HG03460 (cell line): ENCODE measurements at regions not wholly inside any gene's neighbourhood (a gene's known extent, or its start where the extent isn't known, plus 50 kb on each side); places are given as distances from the start of the nearest gene placed in this dataset.
"Not testable (repeated sequence)": the region's sequence is repeated elsewhere in the genome, so short reads cannot be mapped to it uniquely, and the experiment has no call there.

Source experiments
- ATAC-seq: cut with Tn5 transposase; IDR thresholded peaks from one replicate; pipeline ENCODE4 v1.9.1; 2021; ENCODE audit not compliant: unreplicated experiment

DNA sequence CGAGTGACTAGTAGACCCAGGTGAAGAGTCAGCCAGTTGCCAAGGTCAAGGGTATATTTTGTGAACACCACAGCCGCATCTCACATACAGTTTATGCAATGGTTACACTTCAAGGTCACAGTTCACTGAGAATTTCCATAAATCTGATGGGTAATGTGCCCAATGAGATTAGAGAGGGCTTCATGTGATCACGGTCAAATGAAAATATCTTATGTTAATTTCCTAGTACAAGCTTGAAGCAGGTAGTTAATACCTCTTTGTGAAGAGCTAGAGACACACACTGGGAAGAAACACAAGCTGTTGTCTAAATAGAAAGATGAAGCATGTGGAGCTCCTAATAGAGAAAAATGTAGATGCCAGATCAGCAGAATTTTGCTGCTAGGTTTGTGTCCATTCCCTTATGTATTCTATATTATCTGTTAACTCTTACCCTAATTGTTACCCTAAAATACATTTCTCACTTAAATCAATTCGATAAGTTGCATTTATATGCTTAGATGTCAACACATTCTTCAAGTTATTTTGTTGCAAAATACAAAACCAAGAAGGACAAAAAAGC is 136.0 kb downstream of the NR2F2 start:
- no peak for ATAC-seq

DNA sequence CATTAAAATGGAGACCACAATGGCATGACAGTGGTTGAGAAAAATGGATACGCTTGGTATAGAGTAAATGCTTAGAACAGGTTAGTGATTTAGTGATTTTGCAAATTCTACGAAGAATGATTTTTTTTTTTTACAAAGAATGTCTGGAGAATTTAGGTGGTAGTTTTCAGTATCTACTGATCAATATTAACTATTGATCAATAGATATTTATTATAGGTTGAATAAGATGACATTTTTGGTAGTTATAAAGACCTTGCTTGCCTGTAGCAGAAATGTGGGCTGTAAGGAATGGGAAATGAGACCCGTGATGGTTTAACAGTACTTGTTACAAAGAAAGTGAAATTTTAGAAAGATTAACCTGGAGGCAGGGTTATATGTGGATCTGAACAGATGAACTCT is 137.5 kb downstream of the NR2F2 start:
- ATAC-seq: no peak

DNA sequence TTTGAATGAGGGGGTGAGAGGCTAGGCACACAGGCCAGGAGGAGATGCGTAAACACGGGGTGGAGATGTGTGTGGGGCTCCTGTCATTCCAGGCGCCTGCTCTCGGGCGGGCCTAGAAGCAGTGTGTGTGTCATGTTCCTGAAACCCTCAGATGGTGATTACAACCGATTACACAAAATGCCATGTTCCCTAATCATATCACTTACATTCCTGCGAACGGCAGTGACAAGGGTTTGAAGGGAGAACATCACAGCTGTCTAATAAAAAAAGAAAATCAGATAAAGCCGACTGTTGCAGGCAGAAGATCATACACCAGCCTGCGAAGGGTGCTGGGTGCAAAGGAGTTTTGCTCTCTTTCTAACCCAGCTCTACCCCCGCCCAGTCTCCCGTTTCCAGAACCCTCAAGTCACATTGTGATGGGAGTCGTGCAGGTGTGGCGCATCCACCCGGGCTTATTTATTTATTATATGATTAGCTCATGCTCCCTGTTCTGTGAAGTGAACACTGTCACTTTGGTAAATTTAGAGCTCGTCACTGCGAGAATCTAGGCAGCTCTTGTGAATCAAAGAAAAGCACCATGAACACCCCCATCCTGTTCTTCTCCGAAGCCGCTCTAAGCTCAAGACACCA is 140.3 kb downstream of the NR2F2 start:
- no peak for ATAC-seq

DNA sequence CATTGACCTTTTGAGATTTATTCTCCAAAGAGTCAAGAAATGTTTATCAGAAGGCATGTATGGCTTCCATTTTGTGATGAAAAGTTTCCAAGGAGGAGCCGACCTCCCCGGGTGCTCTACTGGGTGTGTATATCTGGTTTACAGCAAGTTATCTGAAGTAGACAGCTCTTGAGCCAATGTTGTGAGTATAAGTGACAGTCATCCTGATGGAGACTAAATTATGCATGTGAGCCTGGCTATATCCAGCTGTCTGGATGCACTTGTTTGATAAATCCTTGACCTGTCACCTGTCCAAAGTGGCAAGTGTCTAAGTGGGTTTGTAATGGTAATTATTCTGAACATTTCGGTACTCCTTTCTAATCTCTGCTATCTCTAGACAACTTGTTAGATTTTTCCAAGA is 142.2 kb downstream of the NR2F2 start:
- no peak for ATAC-seq

DNA sequence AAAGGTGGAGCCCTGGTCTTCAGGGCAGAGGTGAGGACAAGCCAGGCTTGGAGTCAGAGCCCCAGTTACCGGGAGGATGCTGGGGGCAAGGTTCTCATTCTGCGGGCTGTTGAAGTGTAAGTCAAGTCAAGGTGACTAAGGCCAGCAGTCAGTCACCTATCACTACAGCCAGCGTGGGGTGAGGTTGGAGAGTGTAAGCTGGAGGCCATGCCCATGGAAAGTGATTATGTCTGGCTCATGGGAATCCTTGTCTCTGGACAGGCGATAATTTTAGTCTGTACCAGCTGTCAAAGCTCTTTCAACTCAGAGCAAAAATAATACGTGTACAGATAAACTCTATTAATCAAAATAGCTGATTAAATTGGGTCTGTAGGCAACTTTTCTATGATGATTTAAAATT is 143.1 kb downstream of the NR2F2 start:
- no peak for ATAC-seq

DNA sequence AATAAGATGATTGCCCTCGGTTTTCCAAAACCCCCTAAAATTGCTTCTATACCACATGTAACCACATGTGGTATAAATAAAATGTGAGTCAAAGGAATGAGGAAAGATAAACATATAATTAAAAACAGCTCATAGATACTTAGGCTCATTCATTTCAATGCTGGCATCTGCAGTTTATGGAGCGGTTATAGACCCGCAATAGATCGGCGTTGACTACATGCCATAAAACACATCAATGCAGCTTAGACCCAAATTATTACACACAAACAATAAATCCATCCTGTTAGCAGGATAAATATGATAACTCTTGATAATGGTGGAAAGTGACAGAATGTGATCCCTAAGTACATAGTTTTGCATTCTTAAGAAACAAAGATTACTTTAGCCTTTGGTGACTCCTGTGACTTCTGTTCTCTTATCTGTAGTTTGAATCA is 143.7 kb downstream of the NR2F2 start:
- ATAC-seq: no peak

DNA sequence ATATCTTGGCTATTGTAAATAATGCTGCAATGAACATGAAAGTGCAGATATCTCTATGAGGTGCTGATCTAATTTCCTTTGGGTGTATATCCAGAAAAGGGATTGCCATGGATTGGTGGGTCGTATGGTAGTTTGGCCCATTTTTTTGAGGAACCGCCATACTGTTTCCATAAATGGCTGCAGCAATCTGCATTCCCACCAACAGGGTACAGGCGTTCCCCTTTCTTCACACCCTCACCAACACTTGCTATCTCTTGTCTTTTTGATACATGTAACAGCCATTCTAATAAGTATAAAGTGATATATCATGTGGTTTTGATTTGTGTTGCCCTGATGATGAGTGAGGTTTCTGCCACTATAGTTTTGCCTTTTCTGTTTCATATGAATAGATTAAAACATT is 146.7 kb downstream of the NR2F2 start:
- ATAC-seq: no peak

DNA sequence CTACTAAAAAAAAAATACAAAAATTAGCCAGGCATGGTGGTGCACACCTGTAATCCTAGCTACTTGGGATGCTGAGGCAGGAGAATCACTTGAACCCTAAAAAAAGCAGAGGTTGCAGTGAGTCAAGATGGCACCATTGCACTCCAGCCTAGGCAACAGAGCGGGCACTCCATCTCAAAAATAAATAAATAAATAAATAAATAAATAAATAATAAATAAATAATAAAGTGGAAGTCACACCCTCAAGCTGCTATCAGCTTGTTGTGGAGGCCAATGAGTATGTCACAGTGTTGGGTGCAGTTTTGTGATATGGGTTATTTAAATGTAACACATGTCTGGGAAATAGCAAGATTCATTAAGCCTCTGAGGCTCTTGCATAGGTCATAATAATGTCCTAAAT is 153.9 kb downstream of the NR2F2 start:
- ATAC-seq: not testable (repeated sequence)

DNA sequence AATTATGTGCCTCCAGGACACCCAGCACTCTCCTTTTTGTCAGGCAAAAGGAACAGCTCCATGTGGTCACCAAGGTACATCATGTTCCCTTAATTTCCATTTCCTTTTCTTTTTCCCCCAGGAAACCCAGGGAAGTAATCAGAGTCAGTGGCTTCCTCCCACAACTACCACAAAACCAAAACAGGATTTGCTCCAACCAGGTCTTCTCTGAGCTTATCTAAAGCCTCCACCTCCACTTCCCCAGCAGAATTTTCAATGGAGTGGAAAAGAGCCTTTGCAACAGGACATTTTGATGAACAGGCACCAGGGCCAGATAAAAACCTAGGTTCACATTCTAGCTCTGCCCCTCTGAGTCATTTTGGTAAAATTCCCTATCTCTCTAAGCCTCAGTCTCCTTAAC is 154.3 kb downstream of the NR2F2 start:
- ATAC-seq: no peak

DNA sequence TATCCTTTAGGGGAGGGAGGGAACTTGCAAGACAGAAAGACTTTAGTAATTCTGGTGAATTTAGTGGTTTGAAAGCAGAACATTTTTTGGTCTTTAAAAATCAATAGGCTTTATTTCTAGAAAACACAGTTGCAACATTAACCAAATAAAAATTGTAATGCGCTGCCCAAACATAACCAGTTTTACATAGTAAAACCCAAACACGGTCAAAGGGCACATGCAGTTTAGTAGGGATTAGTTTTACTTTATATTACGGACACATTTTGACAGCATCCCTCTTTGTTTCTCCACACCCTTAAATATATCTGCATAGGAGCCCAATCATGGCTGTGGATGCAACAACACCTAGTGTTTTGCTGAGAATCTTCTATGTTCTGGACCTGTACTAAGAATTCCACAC is 156.7 kb downstream of the NR2F2 start:
- no peak for ATAC-seq

DNA sequence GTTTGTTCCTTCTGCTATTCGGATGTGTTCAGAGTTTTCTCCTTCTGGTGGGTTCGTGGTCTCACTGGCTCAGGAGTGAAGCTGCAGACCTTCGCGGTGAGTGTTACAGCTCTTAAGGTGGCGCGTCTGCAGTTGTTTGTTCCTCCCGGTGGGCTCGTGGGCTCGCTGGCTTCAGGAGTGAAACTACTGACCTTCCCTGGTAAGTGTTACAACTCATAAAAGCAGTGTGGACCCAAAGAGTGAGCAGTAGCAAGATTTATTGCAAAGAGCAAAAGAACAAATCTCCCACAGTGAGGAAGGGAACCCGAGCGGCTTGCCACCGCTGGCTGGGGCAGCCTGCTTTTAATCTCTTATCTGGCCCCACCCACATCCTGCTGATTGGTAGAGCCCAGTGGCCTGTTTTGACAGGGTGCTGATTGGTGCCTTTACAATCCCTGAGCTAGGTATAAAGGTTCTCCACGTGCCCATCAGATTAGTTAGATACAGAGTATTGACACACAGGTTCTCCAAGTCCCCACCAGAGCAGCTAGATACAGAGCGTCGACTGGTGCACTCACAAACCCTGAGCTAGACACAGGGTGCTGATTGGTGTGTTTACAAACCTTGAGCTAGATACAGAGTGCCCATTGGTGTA is 160.7 kb downstream of the NR2F2 start:
- ATAC-seq: not testable (repeated sequence)

DNA sequence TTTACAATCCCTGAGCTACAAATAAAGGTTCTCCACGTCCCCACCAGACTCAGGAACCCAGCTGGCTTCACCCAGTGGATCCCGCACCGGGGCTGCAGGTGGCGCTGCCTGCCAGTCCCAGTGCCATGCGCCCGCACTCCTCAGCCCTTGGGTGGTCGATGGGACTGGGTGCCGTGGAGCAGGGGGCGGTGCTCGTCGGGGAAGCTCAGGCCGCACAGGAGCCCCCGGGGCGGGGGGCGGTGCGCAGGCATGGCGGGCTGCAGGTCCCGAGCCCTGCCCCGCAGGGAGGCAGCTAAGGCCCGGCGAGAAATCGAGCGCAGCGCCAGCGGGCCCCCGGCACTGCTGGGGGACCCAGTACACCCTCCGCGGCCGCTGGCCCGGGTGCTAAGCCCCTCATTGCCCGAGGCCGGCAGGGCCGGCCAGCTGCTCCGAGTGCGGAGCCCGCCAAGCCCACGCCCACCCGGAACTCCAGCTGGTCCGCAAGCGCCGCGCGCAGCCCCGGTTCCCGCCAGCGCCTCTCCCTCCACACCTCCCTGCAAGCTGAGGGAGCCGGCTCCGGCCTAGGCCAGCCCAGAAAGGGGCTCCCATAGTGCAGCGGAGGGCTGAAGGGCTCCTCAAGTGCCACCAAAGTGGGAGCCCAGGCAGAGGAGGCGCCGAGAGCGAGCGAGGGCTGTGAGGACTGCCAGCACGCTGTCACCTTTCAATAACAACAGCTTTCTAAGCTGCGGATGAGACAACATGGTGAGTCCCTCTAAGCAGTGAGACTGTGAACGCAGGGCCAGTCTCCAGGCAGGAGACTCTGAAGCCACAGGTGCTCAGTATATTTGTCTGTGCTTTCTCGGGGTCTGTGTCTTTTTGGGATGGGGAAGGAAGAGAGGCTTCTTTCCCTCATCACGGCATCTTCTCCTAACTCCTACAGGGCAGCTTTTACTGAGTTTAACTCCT is 161.5 kb downstream of the NR2F2 start:
- not testable (repeated sequence) for ATAC-seq

DNA sequence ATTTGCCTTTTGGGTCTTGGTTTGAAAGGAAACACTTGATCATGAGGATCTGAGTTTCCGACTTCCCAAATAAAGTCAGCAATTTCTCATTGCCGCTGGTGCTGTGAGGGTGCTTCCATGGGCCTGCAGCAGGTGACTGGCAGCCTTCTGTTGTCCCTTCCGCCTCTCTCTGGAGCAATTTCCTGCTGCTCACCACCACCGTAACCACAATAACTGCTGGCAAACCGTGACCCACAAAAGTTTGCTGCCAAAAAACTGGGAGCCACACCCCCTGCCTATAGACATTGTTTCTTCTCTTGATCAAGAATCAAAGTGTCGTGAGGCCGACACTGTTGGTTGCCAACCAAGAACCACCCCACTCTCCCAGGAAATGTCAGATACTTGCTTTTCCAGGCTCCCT is 164.0 kb downstream of the NR2F2 start:
- no peak for ATAC-seq

DNA sequence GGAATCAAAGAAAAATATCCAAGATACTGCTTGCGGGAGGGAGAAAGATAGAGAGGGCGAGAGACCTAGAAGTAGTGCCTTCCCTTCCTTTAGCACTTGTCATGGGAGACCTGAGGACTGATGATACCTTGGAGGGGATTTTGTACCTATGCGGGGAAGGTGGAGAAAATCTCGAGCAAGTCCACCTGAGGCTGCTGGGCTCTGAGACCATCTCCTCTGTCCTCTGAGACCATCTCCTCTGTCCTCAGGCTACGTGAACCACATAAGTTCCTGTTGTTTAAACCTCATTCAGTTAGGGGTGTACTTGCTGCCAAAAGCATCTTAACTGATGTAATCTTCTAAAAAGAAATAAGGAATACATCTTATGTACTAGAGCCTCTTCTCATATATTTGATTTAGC is 164.9 kb downstream of the NR2F2 start:
- ATAC-seq: no peak

DNA sequence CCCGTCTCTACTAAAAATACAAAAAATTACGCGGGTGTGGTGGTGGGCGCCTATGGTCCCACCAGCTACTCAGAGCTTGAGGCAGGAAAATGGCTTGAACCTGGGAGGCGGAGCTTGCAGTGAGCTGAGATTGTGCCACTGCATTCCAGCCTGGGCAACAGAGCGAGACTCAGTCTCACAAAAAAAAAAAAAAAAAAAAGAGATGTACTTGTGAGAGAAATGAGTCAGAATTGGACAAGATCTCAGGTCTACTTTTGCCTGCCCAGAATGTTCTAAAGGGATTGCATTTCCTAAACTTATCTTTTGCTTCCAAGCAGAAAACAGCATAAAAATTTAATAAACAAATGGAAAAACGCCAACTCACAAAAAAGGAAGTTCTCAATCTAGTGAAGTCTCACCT is 167.5 kb downstream of the NR2F2 start:
- no peak for ATAC-seq

DNA sequence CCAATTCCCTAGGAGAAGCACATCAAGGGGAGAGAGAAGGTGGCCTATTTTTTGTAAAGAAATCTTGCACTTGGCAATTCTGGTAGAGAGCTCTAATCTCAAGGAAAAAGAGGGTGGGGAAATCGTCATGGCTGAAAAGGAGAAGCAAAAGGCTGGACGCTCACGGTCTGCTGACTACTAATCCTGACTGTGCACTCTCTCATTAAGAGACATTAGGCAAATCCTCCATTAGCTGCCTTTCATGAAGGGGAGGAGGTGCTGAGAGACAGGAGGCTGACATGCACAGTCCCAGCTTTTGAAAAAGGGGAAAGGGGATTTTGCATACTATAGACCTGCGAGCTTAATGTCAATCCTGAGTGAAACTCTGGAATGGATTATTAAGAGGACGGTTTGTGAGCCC is 170.0 kb downstream of the NR2F2 start:
- no peak for ATAC-seq

DNA sequence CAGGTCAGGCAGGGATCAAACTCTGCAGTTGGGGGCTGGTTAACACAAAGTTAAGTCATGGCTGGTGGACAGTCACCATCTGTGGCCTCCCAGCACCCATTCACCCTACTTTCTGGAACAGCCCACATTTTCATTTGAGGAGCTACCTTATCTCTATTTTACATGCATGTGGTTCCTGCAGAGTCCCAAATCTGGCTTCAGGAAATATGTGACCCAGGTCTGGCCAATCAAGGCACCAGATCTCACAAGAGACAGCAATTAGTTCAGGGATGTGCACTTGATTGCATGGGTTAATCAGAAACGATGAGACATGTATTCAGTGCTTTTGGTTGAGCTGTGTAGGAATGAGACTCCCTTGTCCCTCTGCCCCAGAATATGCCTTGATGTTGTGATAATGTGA is 170.9 kb downstream of the NR2F2 start:
- ATAC-seq: no peak

DNA sequence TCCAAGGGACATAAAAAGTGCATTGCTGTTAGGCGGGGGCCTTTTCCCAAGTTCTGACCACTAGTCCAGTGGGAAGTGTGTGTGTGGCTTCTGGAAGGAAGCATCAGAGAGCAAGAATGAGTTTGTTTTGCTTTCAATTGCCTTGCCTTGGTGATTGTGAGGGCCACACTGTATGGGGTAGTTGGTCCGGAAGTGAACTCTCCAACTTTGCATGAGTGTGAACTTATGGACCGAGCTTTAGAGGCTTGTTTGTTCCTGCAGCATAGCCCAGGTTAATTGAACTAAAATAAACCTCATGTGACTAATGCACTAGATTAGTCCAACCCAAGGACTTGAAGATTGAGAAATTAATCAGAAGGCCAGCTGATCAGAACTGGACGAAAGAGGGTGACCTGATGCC is 171.7 kb downstream of the NR2F2 start:
- no peak for ATAC-seq

DNA sequence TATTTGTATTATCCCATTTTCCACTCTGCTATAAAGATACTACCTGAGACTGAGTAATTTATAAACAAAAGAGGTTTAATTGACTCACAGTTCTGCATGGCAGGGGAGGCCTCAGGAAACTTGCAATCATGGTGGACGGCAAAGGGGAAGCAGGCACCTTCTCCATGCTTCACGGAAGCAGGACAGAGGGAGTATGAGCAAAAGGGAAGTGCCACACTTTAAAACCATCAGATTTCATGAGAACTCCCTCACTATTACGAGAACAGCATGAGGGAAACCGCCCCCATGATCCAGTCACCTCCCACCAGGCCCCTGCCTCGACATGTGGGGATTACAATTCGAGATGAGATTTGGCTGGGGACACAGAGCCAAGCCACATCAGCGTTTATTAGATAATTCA is 172.8 kb downstream of the NR2F2 start:
- ATAC-seq: no peak

DNA sequence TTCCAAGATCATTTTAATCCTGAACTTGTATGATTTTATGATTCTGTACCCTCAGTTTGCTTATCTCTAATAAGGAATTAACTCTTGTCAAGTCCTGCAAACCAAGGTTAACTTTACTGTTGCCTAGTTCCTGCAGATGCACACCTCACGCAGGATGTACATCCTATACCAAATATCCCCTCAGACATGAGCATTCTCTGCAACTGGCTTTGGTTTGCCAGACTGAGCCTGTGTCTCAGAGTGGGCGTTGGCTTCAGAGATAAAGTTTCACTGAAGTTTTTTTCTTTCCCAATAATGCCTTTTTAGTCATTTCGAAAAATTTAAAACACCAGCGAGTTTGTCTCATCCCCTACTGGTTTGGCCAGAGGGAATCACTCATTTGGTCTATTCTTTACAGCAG is 173.9 kb downstream of the NR2F2 start:
- ATAC-seq: no peak

DNA sequence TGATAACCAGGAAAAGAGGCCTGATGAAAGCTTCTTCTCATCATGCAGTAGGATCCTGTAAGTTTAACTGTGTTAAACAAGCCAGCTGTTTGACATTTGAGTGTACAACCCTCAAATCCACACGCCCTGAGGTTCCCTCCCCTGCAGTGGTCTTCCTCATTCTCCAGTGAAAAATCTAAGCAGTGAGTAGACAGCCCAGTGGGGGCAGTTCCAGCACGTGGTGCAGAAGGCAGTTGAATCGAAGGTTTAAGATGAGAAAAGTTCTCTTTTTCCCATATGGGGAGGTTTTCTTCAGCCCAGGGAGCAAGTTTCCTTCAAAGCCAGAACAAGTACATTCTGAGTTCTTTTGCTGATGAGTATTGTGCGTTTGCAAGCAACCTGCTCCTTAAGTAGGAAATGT is 174.5 kb downstream of the NR2F2 start:
- ATAC-seq: no peak
